ENCODE measurements at regions not wholly inside any gene's neighbourhood (a gene's known extent, or its start where the extent isn't known, plus 50 kb on each side); places are given as distances from the start of the nearest gene placed in this dataset.

- no peak overlapping the region for H3K27ac Mint-ChIP-seq
- H3K36me3 Mint-ChIP-seq (ENCODE audit: low read depth) = no peaks in the 10 kb centered on the region
- no peak for TF ChIP-seq CTCF (IDR thresholded peaks at IDR 0.05)
- H3K27me3 Mint-ChIP-seq = no peaks in the 10 kb centered on the region
- CTCF ChIA-PET = no interaction called here
- peaks cover 8% of the 10 kb centered on the region for H3K9me3 Mint-ChIP-seq
- POLR2A ChIA-PET = no interaction called here
- intact Hi-C loops (cut with micrococcal nuclease) = no loop called here
- no peak overlapping the region for H3K4me3 Mint-ChIP-seq
- no peaks in the 10 kb centered on the region for H3K4me1 Mint-ChIP-seq
- no peak for ATAC-seq (ENCODE audit: low read depth)
- no peak for DNase-seq
Observed at GRCh38 chr5:12384005-12384404, 479.8 kb upstream of the CTNND2 start.

GRCh38 chr5:12367973-12368372, 463.7 kb upstream of the CTNND2 start:
- H3K4me1 Mint-ChIP-seq = no peaks in the 10 kb centered on the region
- intact Hi-C loops (cut with micrococcal nuclease) = no loop called here
- H3K36me3 Mint-ChIP-seq (ENCODE audit: low read depth) = no peaks in the 10 kb centered on the region
- H3K27ac Mint-ChIP-seq = no peak overlapping the region
- TF ChIP-seq CTCF (IDR thresholded peaks at IDR 0.05) = no peak
- ChIA-PET POLR2A (no interaction called here), CTCF (no interaction called here)
- H3K4me3 Mint-ChIP-seq = no peak overlapping the region
- ATAC-seq (ENCODE audit: low read depth) (no peak), DNase-seq (no peak)
- H3K27me3 Mint-ChIP-seq = no peaks in the 10 kb centered on the region
- H3K9me3 Mint-ChIP-seq = peaks cover 3% of the 10 kb centered on the region

GRCh38 chr5:12360218-12360617, 456.0 kb upstream of the CTNND2 start:
- no peak for TF ChIP-seq CTCF (IDR thresholded peaks at IDR 0.05)
- CTCF ChIA-PET = no interaction called here
- POLR2A ChIA-PET = no interaction called here
- no peak overlapping the region for H3K4me3 Mint-ChIP-seq
- peaks cover 18% of the 10 kb centered on the region for H3K9me3 Mint-ChIP-seq
- DNase-seq (no peak), ATAC-seq (ENCODE audit: low read depth) (no peak)
- intact Hi-C loops (cut with micrococcal nuclease) = no loop called here
- H3K36me3 Mint-ChIP-seq (ENCODE audit: low read depth) = no peaks in the 10 kb centered on the region
- H3K27ac Mint-ChIP-seq = no peak overlapping the region
- no peaks in the 10 kb centered on the region for H3K4me1 Mint-ChIP-seq
- no peaks in the 10 kb centered on the region for H3K27me3 Mint-ChIP-seq

GRCh38 chr5:12358371-12359090, 454.3 kb upstream of the CTNND2 start:
- DNase-seq (no peak), ATAC-seq (ENCODE audit: low read depth) (no peak)
- H3K4me1 Mint-ChIP-seq = no peaks in the 10 kb centered on the region
- POLR2A ChIA-PET = no interaction called here
- intact Hi-C loops (cut with micrococcal nuclease) = no loop called here
- no peak overlapping the region for H3K27ac Mint-ChIP-seq
- H3K27me3 Mint-ChIP-seq = no peaks in the 10 kb centered on the region
- CTCF ChIA-PET = no interaction called here
- peaks cover 18% of the 10 kb centered on the region for H3K9me3 Mint-ChIP-seq
- no peaks in the 10 kb centered on the region for H3K36me3 Mint-ChIP-seq (ENCODE audit: low read depth)
- no peak overlapping the region for H3K4me3 Mint-ChIP-seq
- no peak for TF ChIP-seq CTCF (IDR thresholded peaks at IDR 0.05)

GRCh38 chr5:12357626-12358025, 453.4 kb upstream of the CTNND2 start:
- Mint-ChIP-seq H3K27ac (no peak overlapping the region), H3K4me3 (no peak overlapping the region), H3K27me3 (no peaks in the 10 kb centered on the region), H3K4me1 (no peaks in the 10 kb centered on the region), H3K36me3 (ENCODE audit: low read depth) (no peaks in the 10 kb centered on the region), H3K9me3 (peaks cover 15% of the 10 kb centered on the region)
- DNase-seq = no peak
- CTCF ChIA-PET = no interaction called here
- no peak for ATAC-seq (ENCODE audit: low read depth)
- POLR2A ChIA-PET = no interaction called here
- TF ChIP-seq CTCF (IDR thresholded peaks at IDR 0.05) = no peak
- intact Hi-C loops (cut with micrococcal nuclease) = no loop called here

Measured in activated B cell treated with CpG ODN at 0.5 μM for 24 hours (primary cell).